HG03039 (cell line): ENCODE measurements at regions not wholly inside any gene's neighbourhood (a gene's known extent, or its start where the extent isn't known, plus 50 kb on each side); places are given as distances from the start of the nearest gene placed in this dataset.
"Not testable (repeated sequence)": the region's sequence is repeated elsewhere in the genome, so short reads cannot be mapped to it uniquely, and the experiment has no call there.

ENCODE experiments used
- ATAC-seq: cut with Tn5 transposase; IDR thresholded peaks from one replicate; pipeline ENCODE4 v1.9.1; 2021; ENCODE audit warnings: mild to moderate bottlenecking, moderate library complexity; ENCODE audit not compliant: unreplicated experiment

DNA sequence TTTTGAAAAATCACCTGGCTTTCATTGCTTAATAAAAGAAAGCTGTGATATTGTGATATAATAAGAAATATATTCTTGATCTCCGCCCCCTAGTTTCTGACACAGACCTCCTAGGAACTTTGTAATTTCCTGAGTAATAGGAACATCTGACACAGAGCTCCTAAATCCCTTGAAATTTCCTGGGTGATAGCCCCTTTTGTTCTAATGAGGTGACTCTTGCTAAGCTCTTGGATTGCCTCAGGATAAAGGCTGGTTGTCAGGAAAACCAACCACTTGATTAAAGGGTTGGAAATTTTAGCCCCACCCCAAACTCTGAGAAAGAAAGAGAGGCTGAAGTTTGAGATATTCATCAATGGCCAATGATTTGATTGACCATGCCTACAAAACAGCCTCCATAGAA, 326.4 kb upstream of the KIF2B start:
- no peak for ATAC-seq

DNA sequence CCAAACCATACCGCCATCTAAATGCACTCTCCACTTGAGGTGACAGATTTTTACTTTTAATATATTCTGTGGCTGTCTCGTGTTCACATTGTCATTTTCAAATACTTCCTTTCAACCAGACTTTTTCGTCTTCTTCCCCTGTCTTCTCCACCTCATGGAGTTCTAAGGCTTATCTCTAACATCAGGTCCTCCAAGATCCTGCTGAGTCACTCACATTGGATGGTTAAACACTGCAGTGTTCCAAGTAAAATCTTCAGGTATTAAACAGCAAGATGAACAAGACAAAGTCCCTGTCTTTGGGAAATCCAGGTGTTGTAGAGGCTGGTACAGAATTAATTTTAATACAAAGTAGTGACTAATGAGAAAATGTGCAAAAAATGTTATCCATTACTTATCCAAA, 330.2 kb upstream of the KIF2B start:
- ATAC-seq, result no peak

DNA sequence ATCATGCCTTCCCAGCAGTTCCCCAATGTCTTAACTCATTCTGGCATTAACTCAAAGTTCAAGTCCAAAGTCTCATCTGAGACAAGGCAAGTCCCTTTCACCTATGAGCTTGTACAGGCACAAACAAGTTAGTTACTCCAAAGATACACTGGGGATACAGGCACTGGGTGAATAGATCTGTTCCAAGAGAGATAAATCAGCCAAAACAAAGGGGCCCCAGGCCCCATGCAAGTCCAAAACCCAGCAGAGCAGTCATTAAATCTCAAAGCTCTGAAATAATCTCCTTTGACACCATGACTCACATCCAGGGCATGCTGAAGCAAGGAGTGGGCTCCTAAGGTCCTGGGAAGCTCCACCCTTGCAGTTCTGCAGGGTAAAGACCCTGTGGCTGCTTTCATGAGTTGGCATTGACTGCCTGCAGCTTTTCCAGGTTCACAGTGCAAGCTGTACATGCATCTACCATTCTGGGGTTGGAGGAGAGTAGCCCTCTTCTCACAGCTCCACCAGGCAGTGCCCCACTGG, 332.2 kb upstream of the KIF2B start:
- ATAC-seq, result no peak

DNA sequence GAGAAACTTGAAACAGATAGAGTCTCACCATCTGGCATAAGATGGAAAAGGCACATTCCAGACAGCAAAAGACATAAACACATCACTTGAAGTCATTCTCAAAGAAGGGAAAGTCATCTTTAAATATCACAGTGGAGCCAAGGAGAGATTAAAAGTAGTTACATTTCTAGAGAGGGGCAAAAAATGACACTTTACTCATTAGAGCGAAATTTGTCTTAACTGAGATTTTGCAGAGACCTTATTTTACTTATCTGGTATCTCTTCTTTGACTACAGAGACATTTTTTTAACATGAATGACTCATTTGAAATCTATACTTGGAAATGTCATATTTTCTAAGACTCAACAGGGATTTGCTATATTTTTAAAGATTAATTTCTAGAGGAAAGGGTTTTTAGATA, 339.0 kb upstream of the KIF2B start:
- ATAC-seq, result no peak

DNA sequence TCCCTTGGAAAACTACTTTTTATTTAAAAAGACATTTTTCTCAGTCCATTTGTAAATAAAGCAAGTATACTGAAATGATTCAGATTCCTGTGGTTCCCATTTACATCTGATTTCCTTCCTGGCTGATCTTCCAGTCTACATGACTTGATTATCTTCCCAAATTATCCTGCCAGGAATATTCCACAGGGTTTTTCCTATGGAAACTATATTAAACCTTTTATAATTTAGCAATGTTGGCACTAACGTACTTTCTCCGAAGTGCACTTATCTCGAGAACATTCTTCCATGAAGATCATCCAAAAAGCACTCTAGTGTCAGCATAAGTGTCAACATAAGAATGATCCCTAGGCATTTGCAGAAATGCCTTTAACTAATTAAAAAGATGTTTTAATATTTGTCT, 347.7 kb upstream of the KIF2B start:
- ATAC-seq, result no peak

DNA sequence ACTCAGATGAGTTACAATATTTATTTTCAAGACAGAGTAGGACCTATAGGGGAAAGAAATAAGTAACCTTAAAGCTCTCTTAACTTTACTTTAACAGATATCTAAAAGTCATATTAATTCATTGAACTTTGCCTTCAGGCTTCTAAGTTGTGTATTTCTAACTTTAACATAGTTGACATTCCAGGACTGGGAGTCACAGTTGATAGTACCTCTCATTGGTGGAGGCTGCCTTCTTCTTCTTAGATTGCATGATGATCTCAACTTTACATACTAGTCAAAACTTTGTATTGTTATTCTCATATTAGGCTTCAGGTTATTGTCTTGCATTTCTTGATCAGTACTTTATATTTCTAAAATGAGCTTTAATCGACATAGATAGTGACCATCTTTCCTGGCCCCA, 350.1 kb upstream of the KIF2B start:
- ATAC-seq, result no peak

DNA sequence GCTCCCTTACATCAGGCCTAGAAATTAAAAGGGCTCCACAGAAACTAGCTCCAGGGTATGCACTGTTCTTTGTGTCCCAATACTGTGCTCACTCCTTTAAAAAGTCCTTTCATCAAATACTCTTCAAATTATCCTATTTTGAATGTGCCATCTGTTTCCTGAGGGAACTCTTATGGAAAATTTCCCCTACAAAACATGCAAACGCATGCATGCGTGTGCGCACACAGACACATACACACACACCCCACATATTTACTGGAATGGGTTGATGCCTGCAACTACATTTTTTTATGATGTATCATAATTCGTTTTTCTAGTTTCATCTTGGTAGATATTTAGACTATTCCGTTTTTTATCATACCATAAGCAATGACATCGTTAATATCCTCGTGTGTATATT, 351.2 kb upstream of the KIF2B start:
- ATAC-seq, result no peak

DNA sequence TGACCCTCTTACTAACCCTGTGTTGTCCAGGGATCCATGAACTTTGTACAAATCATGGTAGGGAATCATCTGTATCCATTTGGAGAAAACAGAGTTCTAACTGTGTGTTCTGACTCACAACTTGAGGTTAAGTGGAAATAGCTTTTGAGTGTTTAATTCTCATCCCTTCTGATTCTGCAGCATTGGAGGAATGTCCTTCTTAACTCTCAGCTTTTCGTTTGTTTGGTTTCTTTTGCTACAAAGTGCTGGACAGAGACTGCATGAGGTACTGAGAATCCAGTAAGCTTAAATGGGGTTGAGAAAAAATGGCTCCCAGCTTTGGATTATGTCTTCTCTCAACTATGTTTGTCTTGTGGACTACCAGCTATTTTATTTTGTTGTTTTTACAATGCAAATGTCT, 352.1 kb upstream of the KIF2B start:
- no peak for ATAC-seq

DNA sequence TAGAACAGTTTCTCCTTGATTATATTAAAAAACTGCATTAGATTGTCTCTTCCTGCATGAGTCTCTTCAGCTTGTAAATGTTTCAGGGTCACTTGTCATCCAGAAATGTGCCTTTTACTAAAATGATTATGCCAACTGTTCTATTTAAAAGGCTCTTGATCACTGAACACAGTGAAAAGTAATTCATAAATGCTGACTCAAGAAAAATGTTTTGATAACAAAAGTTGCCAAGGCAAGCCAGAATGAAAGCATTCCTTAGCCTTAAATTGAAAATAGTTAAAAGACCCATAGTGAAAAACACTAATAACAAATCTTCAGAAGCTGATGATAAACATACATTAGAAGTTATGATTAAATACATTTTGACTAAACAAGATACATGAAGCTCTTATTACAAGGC, 356.0 kb upstream of the KIF2B start:
- no peak for ATAC-seq

DNA sequence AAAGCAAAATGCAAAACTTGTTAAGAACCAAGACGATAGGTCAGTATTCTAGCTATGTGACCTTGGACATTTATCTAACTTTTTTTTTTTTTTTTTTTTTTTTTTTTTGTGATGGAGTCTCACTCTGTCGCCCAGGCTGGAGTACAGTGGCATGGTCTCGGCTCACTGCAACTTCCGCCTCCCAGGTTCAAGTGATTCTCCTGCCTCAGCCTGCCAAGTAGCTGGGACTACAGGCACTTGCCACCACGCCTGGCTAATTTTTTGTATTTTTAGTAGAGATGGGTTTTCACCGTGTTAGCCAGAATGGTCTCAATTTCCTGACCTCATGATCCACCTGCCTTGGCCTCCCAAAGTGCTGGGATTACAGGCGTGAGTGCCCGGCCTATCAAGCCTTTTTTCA, 358.3 kb upstream of the KIF2B start:
- ATAC-seq, result not testable (repeated sequence)

DNA sequence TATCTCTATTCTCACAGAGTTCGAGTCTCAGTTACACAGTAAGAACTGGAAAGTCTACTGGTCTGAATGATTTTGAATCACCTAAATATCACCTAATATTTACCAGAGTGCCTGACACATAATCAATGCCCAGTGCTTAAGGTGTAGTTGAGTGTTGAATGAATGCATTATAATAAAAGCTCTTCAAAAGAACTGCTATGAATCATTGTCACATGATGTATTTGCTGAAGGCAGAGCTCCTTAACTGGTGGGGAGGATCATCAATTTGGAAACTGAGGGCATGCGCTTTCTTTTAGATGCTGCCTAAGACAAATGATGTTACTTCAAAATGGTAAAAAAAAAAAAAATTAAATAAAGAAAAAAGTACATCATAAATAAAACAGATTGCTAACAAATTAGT, 359.4 kb upstream of the KIF2B start:
- ATAC-seq, result no peak

DNA sequence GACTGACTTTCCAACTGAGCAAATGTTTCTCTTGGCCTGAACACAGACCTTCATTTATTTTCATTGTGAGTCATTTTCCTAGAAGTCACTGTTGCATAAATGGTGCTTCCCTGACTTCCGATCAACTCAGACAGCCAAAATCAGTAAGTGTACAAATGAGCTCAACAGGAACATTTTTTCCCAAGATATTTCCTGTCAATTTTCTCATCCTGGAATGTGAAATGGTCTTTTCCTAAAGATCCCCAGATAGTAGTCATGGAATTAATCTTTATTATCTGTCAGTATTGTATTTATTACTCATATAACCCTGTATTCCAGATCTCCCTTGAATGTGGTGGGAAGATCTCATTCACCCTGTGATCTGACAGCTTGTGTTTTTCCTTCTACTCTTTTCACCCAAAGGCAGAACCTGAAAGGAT, 360.3 kb upstream of the KIF2B start:
- ATAC-seq, result no peak

DNA sequence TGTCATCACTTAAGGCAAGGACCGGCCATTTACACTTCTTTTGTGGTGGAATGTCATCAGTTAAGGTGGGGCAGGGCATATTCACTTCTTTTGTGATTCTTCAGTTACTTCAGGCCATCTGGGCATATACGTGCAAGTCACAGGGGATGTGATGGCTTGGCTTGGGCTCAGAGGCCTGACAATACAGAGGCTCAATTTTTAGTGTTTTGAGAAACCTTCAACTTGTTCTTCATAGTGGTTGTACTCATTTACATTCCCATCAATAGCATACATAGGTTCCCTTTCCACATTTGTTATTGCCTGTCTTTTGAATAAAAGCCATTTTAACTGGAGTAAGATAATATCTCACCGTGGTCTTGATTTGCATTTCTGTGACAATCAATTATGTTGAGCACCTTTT, 366.8 kb upstream of the KIF2B start:
- not testable (repeated sequence) for ATAC-seq

DNA sequence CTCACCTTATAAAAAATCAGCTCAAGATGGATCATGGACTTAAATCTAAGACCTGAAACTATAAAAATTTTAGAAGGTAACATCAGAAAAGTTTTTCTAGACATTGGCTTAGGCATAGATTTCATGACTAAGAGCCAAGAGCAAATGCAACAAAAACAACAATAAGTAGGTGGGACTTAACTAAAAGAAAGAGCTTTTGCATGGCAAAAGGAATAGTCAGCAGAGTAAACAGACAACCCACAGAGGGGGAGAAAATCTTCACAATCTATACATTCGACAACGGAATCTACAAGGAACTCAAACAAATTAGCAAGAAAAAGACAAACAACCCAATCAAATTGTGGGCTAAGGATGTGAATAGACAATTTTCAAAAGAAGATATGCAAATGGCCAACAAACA, 368.4 kb upstream of the KIF2B start:
- no peak for ATAC-seq

DNA sequence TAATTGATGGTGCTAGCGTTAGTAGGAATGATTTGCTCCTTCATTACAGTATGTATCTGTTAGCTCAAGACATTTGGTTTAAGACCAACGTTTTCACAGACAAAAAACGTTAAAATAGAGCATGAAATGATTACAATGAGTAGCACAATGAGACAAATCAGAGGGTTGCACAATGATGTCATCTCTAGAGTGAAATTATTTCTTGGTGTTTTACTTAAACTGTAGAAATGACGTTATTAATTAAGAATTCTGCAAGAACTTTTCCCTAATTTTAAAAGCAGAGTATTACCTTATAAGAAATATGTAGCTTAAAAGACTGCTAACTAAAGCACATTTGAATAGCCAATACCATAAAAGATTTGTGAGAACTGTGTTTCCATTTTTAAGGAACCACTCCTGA, 373.4 kb upstream of the KIF2B start:
- no peak for ATAC-seq

DNA sequence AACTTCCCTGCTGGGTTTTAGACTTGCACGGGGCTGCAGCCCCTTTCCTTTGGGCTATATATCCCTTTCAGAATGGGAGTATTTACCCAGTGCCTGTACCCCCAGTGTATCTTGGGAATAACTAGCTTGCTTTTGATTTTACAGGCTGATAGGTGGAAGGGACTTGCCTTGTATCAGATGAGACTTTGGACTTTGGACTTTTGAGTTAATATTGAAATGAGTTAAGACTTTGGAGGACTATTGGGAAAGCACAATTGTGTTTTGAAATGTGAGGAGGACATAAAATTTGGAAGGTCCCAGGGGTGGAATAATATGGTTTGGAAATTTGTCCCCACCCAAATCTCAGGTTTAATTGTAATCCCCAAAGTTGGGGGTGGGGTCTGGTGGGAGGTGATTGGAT, 393.8 kb upstream of the KIF2B start:
- no peak for ATAC-seq

DNA sequence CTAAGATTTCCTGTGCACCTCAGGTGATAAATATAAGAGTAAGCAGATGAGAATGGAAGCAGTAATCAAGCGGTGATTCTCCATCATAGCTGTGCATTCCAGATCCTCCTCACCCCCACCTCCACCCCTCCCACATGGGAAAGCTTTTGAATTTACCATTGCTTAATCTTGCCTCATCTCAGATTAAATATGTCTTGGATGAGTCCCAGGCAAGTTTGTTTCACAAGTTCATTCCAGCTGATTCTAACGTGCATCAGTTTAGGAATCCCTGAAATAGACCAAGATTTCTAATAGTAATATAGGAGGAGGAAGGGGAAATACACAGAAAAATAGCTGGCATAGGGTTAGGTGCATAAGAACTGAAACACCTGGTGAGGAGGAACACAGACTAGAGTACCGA, 396.2 kb upstream of the KIF2B start:
- ATAC-seq, result no peak

DNA sequence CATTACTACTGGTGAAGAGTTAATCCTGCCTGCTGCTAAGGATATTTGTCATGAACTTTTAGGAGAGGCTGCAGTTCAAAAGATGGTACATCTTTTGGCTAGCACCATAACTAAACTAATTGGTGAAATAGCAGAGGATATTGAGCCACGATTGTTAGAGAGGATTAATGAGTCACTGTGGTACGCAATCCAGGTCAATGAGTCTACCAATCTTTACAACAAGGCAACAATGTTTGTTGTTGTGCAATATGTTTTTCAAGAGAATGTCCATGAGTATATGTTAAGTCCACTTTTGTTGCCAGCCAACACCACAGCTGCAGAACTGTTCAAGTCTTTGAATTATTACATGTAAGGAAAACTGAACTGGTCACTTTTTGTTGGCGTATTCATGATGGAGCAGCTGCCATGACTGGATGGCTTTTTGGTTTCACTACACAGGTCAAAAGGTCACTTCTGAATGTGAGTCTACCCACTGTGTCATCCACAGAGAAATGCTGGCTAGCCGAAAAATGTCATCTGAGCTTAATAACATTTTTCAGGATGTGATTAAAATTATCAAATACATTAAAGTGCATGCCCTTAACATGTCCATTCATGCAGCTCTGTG, 402.6 kb upstream of the KIF2B start:
- no peak for ATAC-seq

DNA sequence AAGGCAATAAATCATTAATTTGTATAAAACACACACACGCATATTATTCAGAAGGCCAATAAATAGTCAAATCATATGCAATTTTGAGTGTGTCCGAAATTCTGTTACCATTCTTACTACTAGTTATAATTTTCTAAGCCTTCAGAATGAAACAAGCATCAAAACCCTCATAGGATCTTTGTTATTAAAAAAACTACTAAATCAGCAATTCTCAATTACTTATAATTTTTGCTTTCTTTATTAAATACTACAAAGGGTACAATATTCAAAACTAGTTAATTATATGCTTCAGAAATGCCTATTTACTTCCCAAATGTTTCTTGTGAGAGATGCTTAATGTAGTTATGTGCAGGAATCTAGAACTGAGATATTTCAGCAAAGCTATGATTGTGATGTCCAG, 413.1 kb upstream of the KIF2B start:
- ATAC-seq, result no peak

DNA sequence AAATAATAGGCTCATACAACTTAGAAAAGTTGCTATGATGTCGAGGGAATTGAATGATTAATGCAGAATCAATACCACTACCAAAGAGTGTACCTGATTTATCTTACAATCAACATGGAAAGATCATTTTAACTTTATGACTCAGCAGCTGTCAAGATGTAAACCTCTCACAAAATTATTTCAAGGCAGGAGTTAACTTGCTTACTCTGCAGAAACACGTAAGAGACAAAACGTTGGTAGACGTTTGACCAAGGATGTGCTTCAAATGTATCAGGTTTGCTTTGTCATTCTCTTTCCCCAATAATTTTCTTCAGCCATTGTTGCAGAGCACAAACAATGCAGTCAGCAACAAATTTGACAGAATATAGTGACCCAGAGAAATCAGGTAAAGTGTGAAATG, 415.8 kb upstream of the KIF2B start:
- ATAC-seq, result no peak

DNA sequence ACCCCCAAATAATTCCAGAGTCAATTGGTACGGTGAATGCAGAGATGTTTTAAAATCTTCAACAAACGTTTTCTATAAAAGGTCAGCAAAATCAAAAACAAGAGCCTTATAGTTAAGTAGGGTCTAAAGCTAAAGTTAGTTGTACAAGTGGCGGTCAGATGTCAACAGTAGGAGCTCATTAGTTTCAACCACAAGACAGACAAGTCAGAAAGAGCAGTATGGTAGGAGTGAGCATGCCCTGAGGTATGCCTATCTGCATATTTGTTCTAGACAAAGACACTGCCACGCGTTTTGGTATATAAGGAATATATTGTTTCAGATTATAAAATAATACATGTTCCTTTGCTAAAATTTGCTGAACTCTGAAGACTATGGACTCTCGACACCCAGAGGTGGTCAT, 431.5 kb upstream of the KIF2B start:
- no peak for ATAC-seq

DNA sequence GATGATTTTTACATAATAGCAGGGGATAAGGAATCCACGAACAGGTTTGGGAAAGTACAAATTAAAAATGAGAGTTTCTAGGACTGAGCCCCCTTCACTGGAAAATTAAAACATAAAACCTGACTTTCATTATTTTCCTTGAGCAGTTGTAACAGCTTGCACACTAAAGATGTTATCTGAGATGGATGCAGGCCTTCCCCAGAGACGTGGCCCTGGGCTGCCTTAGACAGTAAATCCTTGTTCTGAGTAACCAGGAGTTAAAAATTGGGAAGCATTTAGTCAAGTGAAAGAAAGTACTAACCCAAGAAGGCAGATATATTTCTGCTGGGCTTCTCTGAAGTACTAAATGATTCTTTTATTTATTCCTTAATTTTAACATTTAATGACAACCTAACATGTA, 432.2 kb upstream of the KIF2B start:
- ATAC-seq, result no peak

DNA sequence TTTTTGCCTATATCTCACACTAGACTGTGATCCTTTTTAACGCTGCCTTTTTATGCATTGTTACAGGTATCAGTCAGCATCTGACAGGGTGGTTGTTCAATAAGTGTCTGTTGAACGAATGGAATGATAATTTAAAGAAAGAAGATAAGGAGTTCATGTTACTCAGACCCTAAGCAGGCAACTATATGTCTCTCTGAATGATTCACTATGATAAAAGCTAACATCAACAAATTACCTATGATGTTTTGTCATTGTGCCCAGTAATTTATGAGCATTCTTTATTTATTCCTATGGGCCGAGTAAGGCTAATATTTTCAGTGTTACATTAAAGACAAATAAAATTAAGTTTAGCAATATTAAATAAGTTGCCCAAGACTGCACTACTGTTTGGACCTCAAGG, 435.0 kb upstream of the KIF2B start:
- no peak for ATAC-seq
